ENCODE measurements at regions not wholly inside any gene's neighbourhood (a gene's known extent, or its start where the extent isn't known, plus 50 kb on each side); places are given as distances from the start of the nearest gene placed in this dataset.
A peak's percentile ranks its signal among the peaks of the same experiment; 100 is the strongest.

DNA sequence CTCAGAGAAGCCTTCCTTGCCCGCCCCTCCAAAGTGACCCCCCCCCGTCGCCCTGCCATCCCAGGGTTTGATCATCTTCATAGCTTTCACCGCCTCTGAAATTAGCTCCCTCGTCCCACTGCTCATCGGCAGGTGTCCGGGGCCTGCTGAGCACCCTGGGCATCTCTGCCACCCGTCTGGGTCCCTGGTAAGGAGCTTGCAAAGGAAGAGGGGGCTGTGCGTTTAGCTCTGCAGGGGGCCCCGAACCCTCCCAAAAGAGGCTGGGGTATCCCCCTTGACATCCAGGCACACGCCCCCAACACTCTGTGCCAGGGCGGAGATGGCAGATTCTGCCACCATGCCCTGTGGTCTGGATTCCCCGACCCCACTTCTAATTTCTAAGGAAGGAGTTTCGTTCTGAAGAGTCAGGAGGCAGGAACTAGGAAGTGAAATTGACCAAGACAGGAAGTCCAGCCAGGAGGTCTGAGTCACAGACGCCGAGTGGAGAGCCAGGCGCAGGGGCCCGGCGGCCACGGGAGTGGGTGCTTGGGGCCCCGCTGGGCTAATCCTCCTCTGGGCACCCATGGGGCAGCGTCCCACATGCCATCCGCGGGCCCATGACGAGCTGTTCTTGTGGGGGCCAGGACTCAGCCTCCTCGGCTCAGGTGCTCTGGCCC lies 95.7 kb downstream of the RFLNA start:
- peak overlapping the region; percentile 74 for H2BK5ac ChIP-seq (ENCODE audit: low read depth, low read length, poor library complexity, severe bottlenecking)
- peak overlapping the region; percentile 64 for H2AFZ ChIP-seq (replicated peaks; ENCODE audit: low read length, poor library complexity)
- peak overlapping the region; percentile 90 for H4K91ac ChIP-seq (ENCODE audit: insufficient read depth, low read depth, low read length)
- H3K36me3 ChIP-seq (ENCODE audit: control insufficient read depth, insufficient read depth, low read length), result peaks cover 19% of the 10 kb centered on the region
- peaks cover 24 to 72% of the 10 kb centered on the region in 2 experiments for H3K79me1 ChIP-seq (ENCODE audit: low read depth in 1 of 2, low read length in 2 of 2)
- peak overlapping the region; percentile 70 to 83 for H4K8ac ChIP-seq (ENCODE audit: low read depth in 2 of 2, low read length in 2 of 2)
- H3K4ac ChIP-seq (ENCODE audit: low read depth, low read length), result peak overlapping the region; percentile 87
- no peak overlapping the region for H3K18ac ChIP-seq (ENCODE audit: low read depth, low read length)
- 0 out of 2 replicates have a peak overlapping the region, but pooled peaks have one; percentile 34 for H4K5ac ChIP-seq (ENCODE audit: low read depth, low read length)
- peak overlapping the region; percentile 1; the same call in 1 of the 2 replicates for H3K9ac ChIP-seq (ENCODE audit: low read depth, low read length)
- peak overlapping the region; percentile 82; the same call in 1 of the 2 replicates for H3K23ac ChIP-seq (ENCODE audit: low read depth, low read length)
- peak overlapping the region; percentile 47; the same call in 1 of the 2 replicates for H3K4me2 ChIP-seq (ENCODE audit: low read depth, low read length)
- intact Hi-C loops (cut with micrococcal nuclease) (no loop called here), in situ Hi-C loops (cut with MboI; ENCODE audit: low sequenced_read_pairs) (no loop called here), dilution Hi-C loops (cut with HindIII; ENCODE audit: low sequenced_read_pairs, unreplicated experiment) (no loop called here)
- H2BK20ac ChIP-seq (ENCODE audit: low read depth, low read length), result peak overlapping the region; percentile 70
- H3K56ac ChIP-seq (ENCODE audit: extremely low read depth, insufficient read depth, low read length), result peak overlapping the region; percentile 65; the same call in 1 of the 2 replicates
- no peaks in the 10 kb centered on the region for H3K27me3 ChIP-seq (ENCODE audit: control insufficient read depth, insufficient read depth, low read length)
- ATAC-seq (ENCODE audit: low read depth) (peak; percentile 18), DNase-seq (peak; percentile 82)
- H3K14ac ChIP-seq (replicated peaks; ENCODE audit: low read depth, low read length), result peak overlapping the region; percentile 88
- WGBS, 2 experiments (ENCODE audit: extremely low coverage in 2 of 2, insufficient read length in 1 of 2), result 0% methylated on average over 1 of the region's 26 CpGs; no CpG with 5 or more reads in 1 of the 2 experiments
- no peaks in the 10 kb centered on the region for H3K9me3 ChIP-seq (ENCODE audit: control insufficient read depth, insufficient read depth, low read length)
- H3K4me1 ChIP-seq (ENCODE audit: control insufficient read depth, insufficient read depth, low read length), result peaks cover 56% of the 10 kb centered on the region
- TF ChIP-seq RFX5 (IDR thresholded peaks at IDR 0.05; ENCODE audit: low read depth, low read length) (no peak), CEBPB (IDR thresholded peaks at IDR 0.05; ENCODE audit: low read depth, low read length) (peak; percentile 62; the same call in 1 of the 2 replicates), MAZ (IDR thresholded peaks at IDR 0.05; ENCODE audit: borderline replicate concordance, low read depth, low read length) (no peak), RCOR1 (IDR thresholded peaks at IDR 0.05; ENCODE audit: insufficient replicate concordance, low read length) (no peak), FOS (IDR thresholded peaks at IDR 0.05; ENCODE audit: low read depth, low read length) (peak; percentile 76; the same call in 1 of the 2 replicates), BHLHE40 (IDR thresholded peaks at IDR 0.05; ENCODE audit: low read depth, low read length) (0 out of 2 replicates have a peak, but pooled peaks have one; percentile 14)
- peak overlapping the region; percentile 88 for H2BK120ac ChIP-seq (ENCODE audit: low read depth, low read length)
- H4K20me1 ChIP-seq (ENCODE audit: insufficient read depth, low read length), result peaks cover 46% of the 10 kb centered on the region
- POLR2A ChIA-PET (ENCODE audit: unreplicated experiment), result interaction anchor here (0.5 kb wide), 1 partner anchor 371 kb away, joined by 11 read pairs; no protein-coding TSS in a partner anchor
- no TSS peak for BruUV-seq (replicated peaks)
- H2AK9ac ChIP-seq (replicated peaks; ENCODE audit: low read depth, low read length, poor library complexity), result peak overlapping the region; percentile 96
- H3K9me1 ChIP-seq (ENCODE audit: insufficient read depth, low read length), result peaks cover 12% of the 10 kb centered on the region
- peak overlapping the region; percentile 93 for H2AK5ac ChIP-seq (ENCODE audit: low read depth, low read length)
- peak overlapping the region; percentile 77 for H3K27ac ChIP-seq (ENCODE audit: insufficient read depth, low read length)
- H2BK15ac ChIP-seq (ENCODE audit: low read depth, low read length), result peak overlapping the region; percentile 91; the same call in 1 of the 3 replicates
- CTCF ChIA-PET, result interaction anchor here (0.6 to 2.2 kb wide), 4 partner anchors 9 to 426 kb away, joined by 3 to 7 read pairs (median 3); no protein-coding TSS in a partner anchor
- H3K4me3 ChIP-seq (ENCODE audit: insufficient read depth, low read depth, low read length), result no peak overlapping the region

All from IMR-90 (cell line).